ENCODE measurements at regions not wholly inside any gene's neighbourhood (a gene's known extent, or its start where the extent isn't known, plus 50 kb on each side); places are given as distances from the start of the nearest gene placed in this dataset.

DNA sequence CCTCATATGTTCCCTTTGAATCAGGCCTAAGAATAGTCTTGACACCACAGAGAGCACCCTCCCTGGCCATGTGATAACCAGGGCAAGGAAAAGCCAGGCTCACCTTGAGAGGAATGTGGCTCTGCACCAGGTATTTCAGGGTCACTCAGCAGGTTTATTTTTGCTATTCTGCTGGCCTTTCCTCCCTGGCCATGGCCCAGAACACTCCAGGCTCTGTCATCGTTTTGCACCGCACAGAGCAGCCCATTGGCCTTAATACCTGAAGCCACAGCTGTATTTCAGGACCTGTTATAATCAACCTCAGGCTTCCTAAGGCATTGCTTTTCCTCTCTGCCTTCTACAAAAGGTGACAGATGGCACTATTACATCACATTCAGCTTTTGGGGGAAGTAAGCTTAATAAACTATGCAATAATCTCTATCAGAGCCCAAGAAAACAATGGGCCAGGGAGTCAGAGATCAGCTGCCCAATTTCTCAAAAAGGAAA lies 668.3 kb downstream of the IRS1 start:
- TF ChIP-seq, protein P1, sequence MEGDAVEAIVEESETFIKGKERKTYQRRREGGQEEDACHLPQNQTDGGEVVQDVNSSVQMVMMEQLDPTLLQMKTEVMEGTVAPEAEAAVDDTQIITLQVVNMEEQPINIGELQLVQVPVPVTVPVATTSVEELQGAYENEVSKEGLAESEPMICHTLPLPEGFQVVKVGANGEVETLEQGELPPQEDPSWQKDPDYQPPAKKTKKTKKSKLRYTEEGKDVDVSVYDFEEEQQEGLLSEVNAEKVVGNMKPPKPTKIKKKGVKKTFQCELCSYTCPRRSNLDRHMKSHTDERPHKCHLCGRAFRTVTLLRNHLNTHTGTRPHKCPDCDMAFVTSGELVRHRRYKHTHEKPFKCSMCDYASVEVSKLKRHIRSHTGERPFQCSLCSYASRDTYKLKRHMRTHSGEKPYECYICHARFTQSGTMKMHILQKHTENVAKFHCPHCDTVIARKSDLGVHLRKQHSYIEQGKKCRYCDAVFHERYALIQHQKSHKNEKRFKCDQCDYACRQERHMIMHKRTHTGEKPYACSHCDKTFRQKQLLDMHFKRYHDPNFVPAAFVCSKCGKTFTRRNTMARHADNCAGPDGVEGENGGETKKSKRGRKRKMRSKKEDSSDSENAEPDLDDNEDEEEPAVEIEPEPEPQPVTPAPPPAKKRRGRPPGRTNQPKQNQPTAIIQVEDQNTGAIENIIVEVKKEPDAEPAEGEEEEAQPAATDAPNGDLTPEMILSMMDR (IDR thresholded peaks at IDR 0.05), result no peak
- TF ChIP-seq POLR2A (IDR thresholded peaks at IDR 0.05), result no peak
- TF ChIP-seq POLR2AphosphoS5 (IDR thresholded peaks at IDR 0.05), result no peak
- no peak for TF ChIP-seq EP300 (IDR thresholded peaks at IDR 0.05)
